GM12873 (cell line): ENCODE measurements at regions not wholly inside any gene's neighbourhood (a gene's known extent, or its start where the extent isn't known, plus 50 kb on each side); places are given as distances from the start of the nearest gene placed in this dataset.

ENCODE experiments used
- CTCF ChIP-seq: IDR thresholded peaks from 2 replicates; pipeline ENCODE4 v1.5.1; 2012; ENCODE audit warnings: low read depth, mild to moderate bottlenecking, moderate library complexity, low read length, control low read depth; ENCODE audit not compliant: insufficient read depth; ENCODE audit errors: missing control alignments

GRCh38 chr22:49142296-49142695 lies 685.4 kb downstream of the BRD1 start:
- no peak for TF ChIP-seq CTCF

GRCh38 chr22:49141761-49142160 lies 685.9 kb downstream of the BRD1 start:
- no peak for TF ChIP-seq CTCF

- TF ChIP-seq CTCF: no peak
Observed at GRCh38 chr22:49140911-49141665, 686.6 kb downstream of the BRD1 start.

GRCh38 chr22:49139492-49140151 lies 688.1 kb downstream of the BRD1 start:
- no peak for TF ChIP-seq CTCF

GRCh38 chr22:49138250-49138790 lies 689.4 kb downstream of the BRD1 start:
- TF ChIP-seq CTCF: no peak

GRCh38 chr22:49137206-49137840 lies 690.4 kb downstream of the BRD1 start:
- no peak for TF ChIP-seq CTCF

GRCh38 chr22:49136816-49137180 lies 690.9 kb downstream of the BRD1 start:
- no peak for TF ChIP-seq CTCF
